ENCODE measurements at regions not wholly inside any gene's neighbourhood (a gene's known extent, or its start where the extent isn't known, plus 50 kb on each side); places are given as distances from the start of the nearest gene placed in this dataset.
"Not testable (repeated sequence)": the region's sequence is repeated elsewhere in the genome, so short reads cannot be mapped to it uniquely, and the experiment has no call there.

DNA sequence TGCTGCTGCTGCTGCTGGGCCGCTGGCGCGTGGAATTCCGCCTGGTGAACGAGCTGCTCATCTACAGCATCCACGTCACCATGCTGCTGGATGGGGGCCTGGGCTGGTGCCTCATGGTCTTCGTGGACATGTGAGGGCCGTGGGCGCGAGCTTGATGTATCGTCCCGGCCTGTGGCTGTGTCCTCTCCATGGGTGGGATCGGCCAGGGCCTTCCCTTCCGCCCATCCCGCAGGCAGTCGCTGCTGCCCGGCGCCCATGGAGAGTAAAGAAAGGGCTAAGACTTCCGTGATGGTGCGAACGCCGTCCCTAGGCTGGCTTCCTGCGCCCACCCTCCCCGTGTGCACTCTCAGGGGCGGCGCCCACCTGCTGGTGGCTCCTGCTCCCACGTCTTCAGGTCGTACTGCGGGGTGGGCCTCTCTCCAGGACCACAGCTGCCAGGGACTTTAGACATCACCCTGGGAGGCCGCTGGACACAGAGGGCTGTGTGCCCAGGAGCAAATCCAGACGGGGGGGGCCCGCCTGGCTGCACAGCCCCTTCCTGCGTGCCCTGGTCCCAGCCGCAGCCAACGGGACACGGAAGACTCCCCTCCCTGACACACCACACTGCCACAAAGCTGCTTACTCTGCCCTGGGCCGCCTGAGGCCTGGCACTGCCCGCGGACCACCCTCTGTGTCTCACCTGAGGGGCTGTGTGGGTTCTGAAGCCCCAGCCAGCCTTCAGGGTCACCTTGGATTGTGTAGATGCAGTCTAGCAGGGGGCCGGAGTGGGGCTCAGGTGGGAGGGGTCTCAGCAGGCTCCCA lies 167.5 kb downstream of the SEPTIN7 start:
- no peak for DNase-seq (ENCODE audit: extremely low read depth in 1 of 2, low read depth in 1 of 2)

DNA sequence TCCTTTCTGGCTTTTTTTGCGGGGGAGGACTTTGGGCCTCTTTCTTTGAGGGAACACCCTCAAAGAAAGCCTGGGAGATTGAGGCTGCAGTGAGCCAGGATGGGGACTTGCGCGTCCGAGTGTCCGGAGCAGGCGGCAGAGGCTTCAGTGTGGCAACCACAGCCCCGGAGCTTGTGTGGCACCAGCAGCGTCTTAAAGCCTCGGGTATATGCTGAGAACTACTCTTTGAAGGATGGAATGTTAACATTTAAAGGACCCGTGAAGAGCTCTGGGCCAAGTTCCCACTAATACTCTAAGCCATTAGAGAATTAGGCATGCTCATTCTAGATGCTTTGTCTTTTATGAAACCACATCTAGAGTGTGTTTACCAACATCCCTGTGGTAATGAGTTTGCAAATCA lies 168.2 kb downstream of the SEPTIN7 start:
- DNase-seq (ENCODE audit: extremely low read depth in 1 of 2, low read depth in 1 of 2) = no peak

DNA sequence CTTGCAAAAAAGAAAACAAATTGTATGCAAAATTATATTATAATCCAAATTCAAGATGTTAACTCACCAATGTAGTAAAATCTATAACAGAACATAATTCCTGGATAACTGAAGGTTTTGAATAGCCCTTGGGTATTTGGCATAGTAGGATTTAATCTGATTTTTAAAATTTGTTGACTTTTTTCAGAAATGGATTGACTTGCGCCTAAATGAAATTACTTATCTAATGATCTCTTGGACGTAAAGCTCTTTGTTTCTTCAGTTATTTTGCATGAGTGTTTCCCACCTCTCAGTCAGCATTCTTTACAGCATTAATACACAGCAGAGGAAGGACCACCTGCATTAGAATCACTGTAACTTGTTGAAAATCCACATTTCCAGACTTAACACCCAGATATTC lies 169.6 kb downstream of the SEPTIN7 start:
- no peak for DNase-seq (ENCODE audit: extremely low read depth in 1 of 2, low read depth in 1 of 2)

DNA sequence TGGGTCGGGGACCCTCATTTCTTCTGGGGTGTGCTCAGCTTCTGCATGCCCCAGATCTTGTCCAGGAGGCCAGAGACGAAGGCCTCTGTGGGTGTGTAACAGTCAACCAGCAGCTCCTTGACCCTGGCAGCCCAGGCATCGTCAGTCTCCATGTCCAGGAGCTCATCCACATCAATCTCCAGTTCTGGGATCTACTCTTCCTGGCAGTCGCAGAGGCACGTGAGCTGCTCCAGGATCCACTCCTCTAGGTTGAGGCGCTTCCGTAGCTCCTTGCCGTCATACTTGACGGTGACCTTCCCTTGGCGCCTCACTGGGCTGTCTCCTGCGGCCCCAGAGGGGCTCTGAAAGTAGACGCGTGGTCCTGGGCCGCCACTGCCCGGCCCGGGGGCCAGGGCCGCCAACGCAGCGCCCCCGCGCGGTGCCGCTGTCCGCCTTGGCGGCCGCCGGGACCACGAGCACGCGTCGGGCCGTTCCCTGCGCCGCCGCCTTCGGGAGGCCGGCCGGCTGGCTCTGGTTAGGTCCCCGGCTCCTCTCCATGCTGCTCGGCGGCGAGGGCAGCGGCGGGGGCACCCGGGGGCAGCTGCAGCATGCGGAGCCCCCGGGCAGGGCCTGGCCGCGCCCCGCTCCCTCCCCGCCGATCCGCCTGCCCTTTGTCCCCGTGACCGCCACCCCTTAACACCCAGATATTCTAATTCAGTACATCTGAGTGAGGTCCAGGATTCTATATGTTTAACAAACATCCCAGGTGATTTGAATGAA lies 170.5 kb downstream of the SEPTIN7 start:
- no peak for DNase-seq (ENCODE audit: extremely low read depth in 1 of 2, low read depth in 1 of 2)

DNA sequence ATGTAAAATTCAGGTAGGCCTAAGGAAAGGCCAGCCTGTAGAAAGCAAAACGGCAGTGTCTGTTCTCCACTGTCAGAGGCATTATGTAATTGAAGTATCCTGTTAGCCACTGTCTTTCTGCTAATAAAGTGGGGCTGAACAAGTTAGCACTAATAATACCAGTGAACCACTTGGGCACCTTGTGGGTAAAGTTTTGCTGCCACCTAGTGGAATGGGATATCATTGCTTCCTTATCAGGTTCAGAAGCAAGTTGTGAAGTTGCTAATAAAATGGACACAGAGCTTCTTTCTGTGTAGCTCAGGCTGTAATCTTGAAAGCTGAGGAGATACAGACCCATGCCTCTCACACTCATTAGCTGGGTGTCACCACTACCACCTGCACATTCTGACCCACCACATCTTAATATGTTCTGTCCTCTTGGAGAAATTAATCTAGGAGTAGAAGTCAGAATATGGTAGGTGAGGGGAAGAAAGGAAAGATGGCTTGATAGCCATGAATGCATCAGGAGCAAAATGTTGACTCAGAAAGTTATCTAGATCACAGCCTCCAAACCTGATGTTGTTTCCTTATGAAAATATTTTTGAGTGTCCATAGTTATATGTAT lies 175.1 kb downstream of the SEPTIN7 start:
- peak in 1 of 2 donors; percentile 22 for DNase-seq (ENCODE audit: extremely low read depth in 1 of 2, low read depth in 1 of 2)

DNA sequence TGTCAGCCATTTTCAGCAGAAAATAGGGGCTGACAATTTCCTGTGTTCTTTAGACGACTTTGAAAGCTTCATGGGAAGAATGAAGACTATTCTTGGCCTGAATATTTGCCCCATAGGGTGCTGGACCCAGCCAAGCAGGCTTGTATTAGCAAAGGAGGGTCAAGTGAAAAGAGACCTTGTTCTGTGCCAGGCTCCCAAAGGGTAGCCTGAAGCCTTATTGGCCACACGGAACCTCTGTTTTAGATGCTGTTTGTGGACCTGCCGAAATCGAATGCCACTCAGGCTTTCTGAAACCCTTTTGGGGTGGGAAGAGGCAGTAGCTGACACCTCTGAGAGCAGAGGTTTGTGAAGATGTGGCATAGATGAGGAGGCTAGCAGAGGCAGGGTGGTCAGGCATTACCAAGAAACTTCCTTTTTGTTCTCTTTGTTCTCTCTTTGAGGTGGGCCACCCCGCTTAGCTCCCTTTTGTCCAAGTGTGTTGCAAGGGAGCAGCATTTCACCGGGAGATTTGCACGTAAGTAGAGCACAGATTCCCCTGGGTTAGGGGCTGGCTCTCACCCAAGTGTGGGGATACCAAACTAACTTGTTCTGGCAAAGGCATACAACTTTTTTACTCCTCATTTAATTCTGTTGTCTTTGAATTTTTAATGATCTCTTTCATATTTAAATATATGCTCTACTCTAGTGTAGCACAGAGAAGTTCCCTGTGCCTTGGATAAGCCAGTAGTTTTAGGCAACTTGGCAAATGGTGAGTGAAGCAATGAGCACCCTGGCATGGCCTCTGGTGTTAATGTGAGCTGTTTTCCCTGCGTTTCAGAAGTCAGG lies 174.0 kb upstream of the EEPD1 start:
- DNase-seq (ENCODE audit: extremely low read depth in 1 of 2, low read depth in 1 of 2) = not testable (repeated sequence)

DNA sequence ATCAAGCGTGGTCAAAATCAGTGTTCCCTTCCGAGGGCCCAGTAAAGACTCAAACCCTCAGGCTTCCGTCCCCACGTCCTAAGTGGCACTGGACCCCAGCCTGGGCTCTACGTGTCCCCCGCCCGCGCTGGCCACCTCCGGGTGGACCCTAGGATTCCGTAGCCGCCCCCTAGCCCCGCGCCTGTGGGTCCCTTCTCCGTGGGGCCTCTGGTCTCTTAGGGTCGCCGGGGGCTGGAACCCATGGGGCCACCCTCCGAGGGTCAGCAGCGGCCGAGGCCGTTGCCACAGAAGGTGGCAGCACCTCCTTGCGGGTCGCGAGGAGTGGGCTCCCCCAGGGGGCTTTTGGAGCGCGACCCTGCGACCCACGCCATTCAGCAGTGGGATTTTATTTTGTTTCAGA lies 170.5 kb upstream of the EEPD1 start:
- no peak for DNase-seq (ENCODE audit: extremely low read depth in 1 of 2, low read depth in 1 of 2)

DNA sequence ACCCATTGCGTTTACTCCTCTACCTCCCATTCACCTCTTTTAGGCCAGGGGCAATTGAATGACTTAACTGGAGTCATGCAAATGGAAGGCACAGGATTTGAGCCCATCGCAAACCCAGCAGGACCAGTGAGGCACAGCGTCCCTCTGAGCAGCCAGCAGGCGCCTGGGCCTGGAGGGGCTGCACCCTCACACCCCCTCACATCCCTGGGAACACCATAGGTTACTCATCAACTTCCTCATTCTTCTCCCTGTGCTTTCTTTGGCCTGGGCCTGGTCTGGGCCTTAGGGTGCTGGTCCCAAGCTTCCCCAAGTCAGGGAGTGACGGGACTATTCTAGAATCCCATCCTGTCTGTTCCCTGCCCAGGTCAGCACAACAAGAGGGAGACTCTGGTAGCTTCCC lies 169.4 kb upstream of the EEPD1 start:
- no peak for DNase-seq (ENCODE audit: extremely low read depth in 1 of 2, low read depth in 1 of 2)

DNA sequence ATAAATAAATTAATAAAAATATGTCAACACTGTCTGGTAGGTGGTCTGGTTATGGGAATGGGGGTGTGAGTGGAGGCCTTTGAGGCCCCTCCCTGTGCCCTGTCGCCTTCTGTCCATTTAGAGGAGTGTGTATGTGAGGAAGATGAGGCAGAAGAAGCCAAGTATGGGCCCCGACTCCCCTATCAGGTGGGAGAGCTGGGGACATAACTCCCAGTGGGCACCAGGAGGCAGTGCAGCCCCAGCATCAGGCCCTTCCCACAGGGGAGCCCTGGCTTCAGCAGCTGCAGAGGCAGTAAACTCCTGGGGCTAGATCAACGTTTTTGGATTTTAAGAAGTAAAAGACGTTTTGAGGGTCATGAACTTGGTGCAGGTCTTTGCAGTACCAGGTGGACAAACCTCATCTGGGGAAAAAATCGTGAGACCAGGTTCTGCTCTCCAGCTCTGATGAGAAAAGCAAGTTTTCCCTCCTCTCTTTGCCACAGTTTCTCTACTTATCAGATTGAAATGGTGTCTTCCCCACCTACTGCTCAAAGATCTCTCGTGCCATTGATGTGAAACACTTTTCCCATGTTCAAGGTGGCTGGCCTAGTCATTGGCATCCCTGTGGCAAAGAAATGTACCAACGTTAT lies 167.8 kb upstream of the EEPD1 start:
- DNase-seq (ENCODE audit: extremely low read depth in 1 of 2, low read depth in 1 of 2) = peak; percentile 41 to 55

DNA sequence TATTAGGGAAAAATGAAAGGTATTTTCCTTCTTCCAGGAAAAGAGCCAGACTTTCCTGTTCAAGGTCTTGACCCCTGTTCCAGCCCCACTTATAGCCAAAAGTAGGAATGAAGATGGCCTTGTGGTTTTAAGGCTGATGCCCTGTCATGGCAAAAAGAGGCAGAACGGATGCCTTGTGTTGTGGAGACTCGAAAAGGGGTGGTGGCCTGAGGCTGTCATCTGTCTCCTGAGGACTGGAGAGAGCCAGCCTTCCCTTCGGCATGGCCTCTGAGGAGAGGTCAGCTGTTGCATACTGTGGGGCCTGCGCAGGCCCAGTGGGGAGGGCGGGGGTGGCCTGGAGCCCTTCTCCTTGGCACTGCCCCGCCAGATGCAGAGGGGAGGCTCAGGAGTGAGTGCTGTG lies 166.0 kb upstream of the EEPD1 start:
- no peak for DNase-seq (ENCODE audit: extremely low read depth in 1 of 2, low read depth in 1 of 2)

DNA sequence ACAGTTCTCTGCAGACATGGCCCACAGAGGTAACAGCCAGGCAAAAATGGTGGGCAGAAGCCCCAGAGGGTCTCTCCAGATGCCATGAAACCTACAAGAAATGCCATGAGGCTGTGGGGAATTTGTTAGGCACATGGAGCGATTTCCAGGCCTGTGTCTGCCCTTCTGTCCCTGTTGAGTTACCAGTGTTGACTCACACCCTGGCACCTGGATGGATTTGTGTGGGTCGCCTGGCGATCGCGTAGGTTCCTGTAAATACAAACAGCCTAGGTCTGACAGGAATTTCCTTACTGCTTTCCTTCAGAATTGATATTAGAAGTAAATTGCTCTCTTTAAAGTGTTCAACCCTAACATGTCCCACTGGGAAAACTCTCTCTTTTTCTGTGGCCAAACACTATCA lies 164.9 kb upstream of the EEPD1 start:
- no peak for DNase-seq (ENCODE audit: extremely low read depth in 1 of 2, low read depth in 1 of 2)

DNA sequence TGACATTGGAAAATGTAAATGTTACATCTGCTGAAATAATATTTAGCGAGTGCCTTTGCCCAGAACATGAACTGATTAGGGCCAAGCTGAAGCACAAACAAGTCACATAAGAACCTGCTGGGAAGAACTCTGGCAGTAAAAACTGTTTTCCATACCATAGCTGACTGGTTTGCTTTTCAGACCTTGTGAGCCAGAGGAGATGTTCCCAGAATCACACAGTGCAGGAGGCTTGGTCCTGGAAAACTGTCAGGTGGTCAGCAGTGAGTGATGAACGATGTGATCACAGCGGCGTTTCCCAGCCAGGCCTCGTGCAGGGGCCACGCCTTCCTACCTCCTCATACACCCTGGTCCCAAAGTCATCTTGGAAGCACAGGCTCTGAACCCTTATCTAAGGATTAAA lies 164.2 kb upstream of the EEPD1 start:
- DNase-seq (ENCODE audit: extremely low read depth in 1 of 2, low read depth in 1 of 2) = no peak

DNA sequence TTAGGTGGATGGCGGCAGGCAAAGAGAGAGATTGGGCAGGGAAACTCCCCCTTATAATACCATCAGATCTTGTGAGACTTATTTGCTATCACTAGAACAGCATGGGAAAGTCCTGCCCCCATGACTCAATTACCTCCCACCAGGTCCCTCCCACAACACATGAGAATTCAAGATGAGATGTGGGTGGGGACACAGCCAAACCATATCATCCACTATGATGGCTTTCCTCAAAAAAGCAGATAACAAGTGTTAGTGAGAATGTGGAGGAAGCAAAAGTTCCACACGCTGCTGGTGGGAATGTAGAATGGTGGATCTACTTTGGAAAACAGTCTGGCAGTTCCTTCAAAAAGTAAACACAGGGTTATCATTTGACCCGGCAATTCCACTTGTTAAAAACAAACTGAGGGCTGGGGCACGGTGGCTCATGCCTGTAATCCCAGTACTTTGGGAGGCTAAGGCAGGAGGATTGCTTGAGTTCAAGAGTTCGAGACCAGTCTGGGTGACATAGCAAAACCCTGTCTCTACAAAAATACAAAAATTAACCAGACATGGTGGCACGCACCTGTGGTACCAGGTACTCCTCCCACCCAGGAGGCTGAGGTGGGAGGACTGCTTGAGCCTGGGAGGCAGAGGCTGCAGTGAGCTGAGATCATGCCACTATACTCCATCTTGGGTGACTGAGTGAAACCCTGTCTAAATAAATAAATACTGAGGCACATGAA lies 161.4 kb upstream of the EEPD1 start:
- peak in 1 of 2 donors; percentile 11 for DNase-seq (ENCODE audit: extremely low read depth in 1 of 2, low read depth in 1 of 2)

DNA sequence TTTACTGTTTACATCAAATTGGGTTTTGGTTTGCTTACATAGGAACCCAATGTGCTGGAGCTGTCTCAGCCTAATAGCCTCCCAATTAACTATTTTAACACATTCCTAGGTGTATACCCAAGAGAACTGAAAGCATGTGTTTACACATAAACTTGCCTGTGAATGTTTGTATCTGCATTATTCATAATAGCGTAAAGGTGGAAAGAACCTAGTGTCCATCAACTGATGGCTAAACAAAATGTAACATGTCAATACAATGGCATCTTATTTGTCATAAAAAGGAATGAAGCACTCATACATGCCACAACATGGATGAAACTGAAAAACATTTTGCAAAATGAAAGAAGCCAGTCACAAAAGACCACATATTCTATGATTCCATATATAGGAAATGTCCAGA lies 160.6 kb upstream of the EEPD1 start:
- DNase-seq (ENCODE audit: extremely low read depth in 1 of 2, low read depth in 1 of 2) = no peak

DNA sequence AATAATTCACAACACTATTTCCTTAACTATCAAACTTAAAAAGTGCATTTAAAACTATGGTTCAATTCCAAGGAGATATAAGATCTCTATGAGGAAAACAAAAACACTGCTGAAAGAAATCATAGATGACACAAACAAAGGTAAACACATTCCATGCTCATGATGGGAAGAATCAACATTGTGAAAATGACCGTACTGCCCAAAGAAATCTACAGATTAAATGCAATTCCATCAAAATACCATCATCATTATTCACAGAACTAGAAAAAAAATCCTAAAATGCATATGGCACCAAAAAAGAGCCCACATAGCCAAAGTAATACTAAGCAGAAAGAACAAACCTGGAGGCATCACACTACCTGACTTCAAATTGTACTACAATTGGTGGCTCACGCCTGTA lies 159.9 kb upstream of the EEPD1 start:
- no peak for DNase-seq (ENCODE audit: extremely low read depth in 1 of 2, low read depth in 1 of 2)

DNA sequence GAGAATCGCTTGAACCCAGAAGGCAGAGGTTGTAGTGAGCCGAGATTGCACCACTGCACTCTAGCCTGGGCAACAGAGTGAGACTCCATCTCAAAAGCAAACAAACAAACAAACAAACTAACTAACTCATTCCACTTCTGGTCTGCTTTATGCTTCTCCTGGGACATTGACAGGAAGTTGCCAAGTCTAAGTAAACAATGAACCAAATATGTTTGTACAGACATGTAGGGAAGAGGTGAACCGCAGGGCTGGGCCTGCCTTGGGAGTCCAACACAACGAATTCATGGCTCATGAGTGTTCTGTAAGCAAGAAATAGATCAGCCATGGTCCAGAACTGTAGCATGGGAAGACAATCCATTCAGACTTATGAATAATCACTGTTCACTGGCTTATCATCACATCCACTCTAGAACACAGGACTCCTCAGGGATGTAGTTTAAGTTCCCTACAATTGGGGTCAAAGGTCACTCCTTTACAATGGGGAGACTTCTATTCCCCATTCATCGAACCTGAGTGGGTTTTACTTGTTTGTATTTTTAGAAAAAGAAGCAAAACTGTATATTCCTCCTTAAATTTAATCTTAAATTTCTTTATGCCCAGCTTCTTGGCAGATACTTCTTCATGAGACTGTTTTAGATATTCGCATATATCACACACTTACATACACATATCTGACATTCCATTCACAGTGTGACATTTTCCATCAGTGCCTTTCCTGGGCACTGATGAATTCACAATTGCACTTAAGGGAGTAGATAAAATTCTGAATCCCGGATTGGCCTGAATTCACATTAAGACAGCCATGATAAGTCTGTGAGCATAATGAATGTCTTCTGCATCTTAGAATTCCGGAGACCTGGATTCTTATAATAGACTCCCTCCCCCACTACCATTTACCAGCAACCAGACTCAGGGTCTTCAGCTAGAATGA lies 159.1 kb upstream of the EEPD1 start:
- DNase-seq (ENCODE audit: extremely low read depth in 1 of 2, low read depth in 1 of 2) = no peak

DNA sequence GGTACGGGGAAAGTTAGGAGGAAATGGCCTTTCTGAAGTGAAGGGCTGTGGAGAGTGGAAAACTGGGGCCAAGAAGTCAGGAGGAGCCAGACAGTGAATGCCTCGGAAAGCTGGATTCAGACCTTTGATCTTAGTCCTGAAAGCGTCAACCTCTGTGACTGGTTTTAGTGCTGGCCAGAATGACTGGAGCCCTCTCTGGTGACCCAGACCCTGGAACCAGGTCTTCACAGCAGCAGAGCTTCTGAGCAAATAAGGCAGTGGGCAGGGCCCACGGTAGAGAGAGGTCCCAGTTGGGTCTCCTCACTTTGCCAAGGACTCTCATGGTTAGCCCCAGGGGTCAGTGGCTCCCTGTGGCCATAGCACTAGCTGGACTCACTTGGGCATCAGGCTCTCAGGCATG lies 157.7 kb upstream of the EEPD1 start:
- no peak for DNase-seq (ENCODE audit: extremely low read depth in 1 of 2, low read depth in 1 of 2)

DNA sequence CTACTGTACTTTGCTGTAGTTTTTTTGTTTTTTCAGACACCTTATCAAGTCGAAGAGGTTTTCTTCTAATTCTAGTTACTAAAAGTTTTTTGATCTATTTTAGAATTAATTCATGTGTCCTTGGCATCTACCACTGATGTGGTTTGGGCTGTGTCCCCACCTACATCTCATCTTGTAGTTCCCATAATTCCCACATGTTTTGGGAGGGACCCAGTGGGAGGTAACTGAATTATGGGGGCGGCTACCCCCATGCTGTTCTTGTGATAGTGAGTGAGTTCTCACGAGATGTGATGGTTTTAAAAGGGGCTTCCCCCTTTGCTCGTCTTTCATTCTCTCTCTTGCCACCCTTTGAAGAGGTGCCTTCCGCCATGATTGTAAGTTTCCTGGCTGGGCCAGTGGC lies 154.6 kb upstream of the EEPD1 start:
- no peak for DNase-seq (ENCODE audit: extremely low read depth in 1 of 2, low read depth in 1 of 2)

DNA sequence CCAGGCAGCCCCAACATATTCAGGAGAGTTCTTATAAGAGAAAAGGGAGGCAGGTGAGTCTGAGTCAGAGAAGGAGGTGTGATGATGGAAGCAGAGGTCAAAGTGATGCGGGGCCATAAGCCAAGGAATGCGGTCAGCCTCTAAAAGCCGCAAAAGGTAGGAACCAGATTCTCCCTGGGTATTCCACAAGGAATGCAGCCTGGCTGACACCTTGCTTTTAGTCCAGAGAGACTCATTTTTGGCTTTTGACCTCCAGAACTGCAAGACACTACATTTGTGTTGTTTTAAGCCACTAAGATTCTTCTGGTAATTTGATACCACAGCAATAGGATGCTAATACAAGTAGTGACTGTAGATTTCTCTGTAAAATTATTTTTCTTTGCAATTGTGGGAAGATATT lies 151.5 kb upstream of the EEPD1 start:
- no peak for DNase-seq (ENCODE audit: extremely low read depth in 1 of 2, low read depth in 1 of 2)
